ENCODE measurements at regions not wholly inside any gene's neighbourhood (a gene's known extent, or its start where the extent isn't known, plus 50 kb on each side); places are given as distances from the start of the nearest gene placed in this dataset.

GRCh38 chr10:37479469-37479868 is 354.1 kb downstream of the ANKRD30A start:
- H3K9ac ChIP-seq (ENCODE audit: low read length), result no peak overlapping the region
- intact Hi-C loops (cut with micrococcal nuclease), result no loop called here
- Mint-ChIP-seq H3K4me1 (no peaks in the 10 kb centered on the region), H3K27ac (no peak overlapping the region), H3K9me3 (ENCODE audit: insufficient read depth) (peaks cover 2% of the 10 kb centered on the region), H3K4me3 (no peak overlapping the region), H3K27me3 (no peaks in the 10 kb centered on the region)
- ATAC-seq (ENCODE audit: low read depth), result no peak
- no peaks in the 10 kb centered on the region for H3K4me1 ChIP-seq (ENCODE audit: control insufficient read depth in 2 of 2, insufficient read depth in 2 of 2, low read length in 2 of 2)
- POLR2A ChIA-PET, result no interaction called here
- TF ChIP-seq EZH2 (IDR thresholded peaks at IDR 0.05; ENCODE audit: borderline replicate concordance, insufficient read depth, low read depth, low read length, poor library complexity, severe bottlenecking) (no peak), CTCF (IDR thresholded peaks at IDR 0.05) (no peak)
- no peak overlapping the region for H3K27ac ChIP-seq (ENCODE audit: low read length in 2 of 2)
- no peaks in the 10 kb centered on the region for H3K27me3 ChIP-seq (replicated peaks in 1 of 4; ENCODE audit: control extremely low read depth in 1 of 4, control insufficient read depth in 3 of 4, insufficient read depth in 4 of 4, low read length in 3 of 4)
- H2AFZ ChIP-seq (ENCODE audit: insufficient read depth, low read depth, low read length, poor library complexity, severe bottlenecking), result no peak overlapping the region
- H3K4me2 ChIP-seq (replicated peaks; ENCODE audit: low read depth, low read length, poor library complexity, severe bottlenecking), result no peak overlapping the region
- no peaks in the 10 kb centered on the region for H3K79me2 ChIP-seq (ENCODE audit: control insufficient read depth, insufficient read depth, low read length)
- 91% methylated on average over 6 of the region's 7 CpGs for WGBS (ENCODE audit: insufficient coverage)
- no peaks in the 10 kb centered on the region for H3K36me3 ChIP-seq (replicated peaks in 1 of 2; ENCODE audit: control extremely low read depth in 1 of 2, control insufficient read depth in 1 of 2, extremely low read depth in 1 of 2, insufficient read depth in 2 of 2, low read length in 1 of 2)
- H4K20me1 ChIP-seq (ENCODE audit: control insufficient read depth, insufficient read depth, low read length, poor library complexity, severe bottlenecking), result no peaks in the 10 kb centered on the region
- H3K9me3 ChIP-seq (ENCODE audit: control extremely low read depth in 1 of 3, control insufficient read depth in 2 of 3, insufficient read depth in 1 of 3, low read length in 2 of 3), result peaks cover 0 to 16% (median 0%) of the 10 kb centered on the region in 3 donors
- no peak overlapping the region for H3K4me3 ChIP-seq (ENCODE audit: control extremely low read depth in 1 of 5, extremely low read depth in 1 of 5, insufficient read depth in 1 of 5, low read depth in 2 of 5, low read length in 4 of 5)
- no peak for DNase-seq
- CTCF ChIA-PET, result no interaction called here

GRCh38 chr10:37478381-37478780 is 353.0 kb downstream of the ANKRD30A start:
- no peaks in the 10 kb centered on the region for H3K27me3 ChIP-seq (replicated peaks in 1 of 4; ENCODE audit: control extremely low read depth in 1 of 4, control insufficient read depth in 3 of 4, insufficient read depth in 4 of 4, low read length in 3 of 4)
- peaks cover 0 to 13% (median 0%) of the 10 kb centered on the region in 3 donors for H3K9me3 ChIP-seq (ENCODE audit: control extremely low read depth in 1 of 3, control insufficient read depth in 2 of 3, insufficient read depth in 1 of 3, low read length in 2 of 3)
- Mint-ChIP-seq H3K9me3 (ENCODE audit: insufficient read depth) (peaks cover 2% of the 10 kb centered on the region), H3K4me3 (no peak overlapping the region), H3K27me3 (no peaks in the 10 kb centered on the region), H3K27ac (no peak overlapping the region), H3K4me1 (no peaks in the 10 kb centered on the region)
- no peaks in the 10 kb centered on the region for H3K36me3 ChIP-seq (replicated peaks in 1 of 2; ENCODE audit: control extremely low read depth in 1 of 2, control insufficient read depth in 1 of 2, extremely low read depth in 1 of 2, insufficient read depth in 2 of 2, low read length in 1 of 2)
- CTCF ChIA-PET, result no interaction called here
- TF ChIP-seq CTCF (IDR thresholded peaks at IDR 0.05), result no peak
- TF ChIP-seq EZH2 (IDR thresholded peaks at IDR 0.05; ENCODE audit: borderline replicate concordance, insufficient read depth, low read depth, low read length, poor library complexity, severe bottlenecking), result no peak
- intact Hi-C loops (cut with micrococcal nuclease), result no loop called here
- no peaks in the 10 kb centered on the region for H4K20me1 ChIP-seq (ENCODE audit: control insufficient read depth, insufficient read depth, low read length, poor library complexity, severe bottlenecking)
- H3K4me2 ChIP-seq (replicated peaks; ENCODE audit: low read depth, low read length, poor library complexity, severe bottlenecking), result no peak overlapping the region
- WGBS (ENCODE audit: insufficient coverage), result 54% methylated on average over 2 of the region's 5 CpGs
- H3K4me1 ChIP-seq (ENCODE audit: control insufficient read depth in 2 of 2, insufficient read depth in 2 of 2, low read length in 2 of 2), result no peaks in the 10 kb centered on the region
- ATAC-seq (ENCODE audit: low read depth), result no peak
- H3K9ac ChIP-seq (ENCODE audit: low read length), result no peak overlapping the region
- POLR2A ChIA-PET, result no interaction called here
- no peaks in the 10 kb centered on the region for H3K79me2 ChIP-seq (ENCODE audit: control insufficient read depth, insufficient read depth, low read length)
- DNase-seq, result no peak
- no peak overlapping the region for H2AFZ ChIP-seq (ENCODE audit: insufficient read depth, low read depth, low read length, poor library complexity, severe bottlenecking)
- no peak overlapping the region for H3K4me3 ChIP-seq (ENCODE audit: control extremely low read depth in 1 of 5, extremely low read depth in 1 of 5, insufficient read depth in 1 of 5, low read depth in 2 of 5, low read length in 4 of 5)
- H3K27ac ChIP-seq (ENCODE audit: low read length in 2 of 2), result no peak overlapping the region
